GM12878 (cell line): ENCODE measurements at regions not wholly inside any gene's neighbourhood (a gene's known extent, or its start where the extent isn't known, plus 50 kb on each side); places are given as distances from the start of the nearest gene placed in this dataset.

Experiments
- ATAC-seq: fragments of 200-7000 bp; cut with Tn5 transposase; 3 replicates; pipeline ENCODE4 v1.9.1; 2020; ENCODE audit warnings: mild to moderate bottlenecking, moderate library complexity
- BruUV-seq: library from RNA; stranded (reverse); fragments of 400-500 nt; replicated peaks from 2 replicates; lab custom pipeline; 2021; lab: Mats Ljungman, UMichigan
- CTCF ChIA-PET: fragments of 300-600 bp; sonication (Branson Sonifier 250); formaldehyde crosslinking; extraction: SDS; loops from one replicate; lab custom pipeline; 2021; ENCODE audit warnings: inconsistent platforms; lab: Yijun Ruan, JAX
- POLR2A ChIA-PET: fragments of 350-600 bp; formaldehyde crosslinking; extraction: SDS; loops from one replicate; lab custom pipeline; 2021; ENCODE audit warnings: inconsistent platforms; lab: Charles Lee
- RAD21 ChIA-PET: fragments of 300-600 bp; sonication (Branson Sonifier 250); formaldehyde crosslinking; loops from one replicate; lab custom pipeline; 2023; ENCODE audit warnings: antibody characterized with exemption; ENCODE audit not compliant: unreplicated experiment; lab: Charles Lee
- SMC1A ChIA-PET: fragments of 300-600 bp; sonication (Branson Sonifier 250); formaldehyde crosslinking; loops from one replicate; lab custom pipeline; 2023; ENCODE audit not compliant: unreplicated experiment, uncharacterized antibody; lab: Charles Lee
- DNase-seq: peaks from one replicate; pipeline ENCODE4 v3.0.0-alpha.2; 2011; ENCODE audit warnings: low read depth, low spot score
- FAIRE-seq: peaks from 3 replicates; lab custom pipeline; 2011; peaks lifted over from hg19 to GRCh38; lab: Jason Lieb, UNC
- H2AFZ ChIP-seq: 2 replicates; pipeline ENCODE4 v1.6.0; 2011; ENCODE audit warnings: low read depth, low read length, control low read depth; ENCODE audit not compliant: control insufficient read depth
- H3K27ac ChIP-seq: 2 replicates; pipeline ENCODE4 v1.5.1; 2011; ENCODE audit warnings: control low read depth; ENCODE audit not compliant: control insufficient read depth, insufficient read depth
- H3K27me3 ChIP-seq, 2 experiments: replicated peaks in 1 of 2; 2 replicates each; pipeline versions ENCODE4 v1.6.0 to v1.6.1; 2011; ENCODE audit warnings: low read length in 1 of 2; ENCODE audit not compliant: control insufficient read depth in 2 of 2, insufficient read depth in 2 of 2
- H3K36me3 ChIP-seq, 2 experiments: 2 replicates each; pipeline ENCODE4 v1.5.1; 2011; ENCODE audit warnings: low read length in 1 of 2; ENCODE audit not compliant: control insufficient read depth in 2 of 2, insufficient read depth in 2 of 2
- H3K4me1 ChIP-seq: 2 replicates; pipeline ENCODE4 v1.6.1; 2011; ENCODE audit warnings: mild to moderate bottlenecking, low read length, moderate library complexity, mixed read lengths; ENCODE audit not compliant: control insufficient read depth, insufficient read depth
- H3K4me2 ChIP-seq: 2 replicates; pipeline ENCODE4 v1.6.0; 2011; ENCODE audit warnings: control low read depth; ENCODE audit not compliant: control insufficient read depth, insufficient read depth
- H3K4me3 ChIP-seq: fragments of 200-600 bp; sonication (generic); 2 replicates; pipeline ENCODE4 v1.5.1; 2016
- H3K79me2 ChIP-seq: 2 replicates; pipeline ENCODE4 v1.6.0; 2011; ENCODE audit warnings: low read length; ENCODE audit not compliant: control insufficient read depth, insufficient read depth
- H3K9ac ChIP-seq: 2 replicates; pipeline ENCODE4 v1.8.0; 2011; ENCODE audit warnings: low read length, control low read depth, mixed read lengths; ENCODE audit not compliant: control insufficient read depth, insufficient read depth
- H3K9me3 ChIP-seq: replicated peaks from 3 replicates; pipeline ENCODE4 v1.5.1; 2011; ENCODE audit warnings: mild to moderate bottlenecking, low read length; ENCODE audit not compliant: control insufficient read depth, insufficient read depth
- H4K20me1 ChIP-seq: 2 replicates; pipeline ENCODE4 v1.6.0; 2011; ENCODE audit not compliant: control insufficient read depth, insufficient read depth
- BMI1 ChIP-seq: fragments of 450-650 bp; IDR thresholded peaks from 2 replicates; pipeline ENCODE4 v1.6.1; 2016; ENCODE audit warnings: mild to moderate bottlenecking, moderate library complexity, borderline replicate concordance
- FOXK2 ChIP-seq: fragments of 450-650 bp; IDR thresholded peaks from 2 replicates; pipeline ENCODE4 v1.6.1; 2017; ENCODE audit warnings: mild to moderate bottlenecking, moderate library complexity
- GATAD2B ChIP-seq: fragments of 450-650 bp; conservative IDR thresholded peaks from 2 replicates; pipeline ENCODE4 v1.6.1; 2017; ENCODE audit warnings: low read depth, mild to moderate bottlenecking, moderate library complexity
- MTA2 ChIP-seq: fragments of 450-650 bp; IDR thresholded peaks from 2 replicates; pipeline ENCODE4 v1.6.1; 2016; ENCODE audit warnings: low read depth, mild to moderate bottlenecking, moderate library complexity
- MYC ChIP-seq: IDR thresholded peaks from 2 replicates; pipeline ENCODE4 v1.6.1; 2011; ENCODE audit warnings: mild to moderate bottlenecking, low read length, moderate library complexity, inconsistent platforms; ENCODE audit not compliant: insufficient read depth, insufficient replicate concordance, insufficient read length, severe bottlenecking
- PAX8 ChIP-seq: fragments of 450-650 bp; IDR thresholded peaks from 2 replicates; pipeline ENCODE4 v1.6.1; 2017; ENCODE audit warnings: mild to moderate bottlenecking, moderate library complexity
- WGBS: methylation state at CpG from one replicate; pipeline ENCODE4 v1.1.6; 2016; ENCODE audit warnings: low lambda C conversion rate; ENCODE audit not compliant: insufficient replicate concordance, insufficient coverage; ENCODE audit errors: missing lambda C conversion rate; 5-methylcytosine and 5-hydroxymethylcytosine counted together
- in situ Hi-C: fragments of 300-500 bp; cut with MboI; formaldehyde crosslinking; loops from 9 replicates; pipeline ENCODE4 v1.14.3; 2018; ENCODE audit warnings: mixed read lengths
- intact Hi-C: fragments of 100-400 bp; cut with micrococcal nuclease; formaldehyde crosslinking; loops from one replicate; pipeline ENCODE4 v1.14.2; 2022; ENCODE audit not compliant: unreplicated experiment

- Histone ChIP-seq H3K4me2 (no peak overlapping the region), H3K9me3 (no peaks in the 10 kb centered on the region), H3K9ac (no peak overlapping the region), H3K36me3 (no peaks in the 10 kb centered on the region), H3K4me1 (no peaks in the 10 kb centered on the region), H2AFZ (no peak overlapping the region), H3K27me3 (no peaks in the 10 kb centered on the region), H4K20me1 (no peaks in the 10 kb centered on the region), H3K4me3 (no peak overlapping the region), H3K79me2 (no peaks in the 10 kb centered on the region), H3K27ac (no peak overlapping the region)
- in situ Hi-C loops (no loop called here), intact Hi-C loops (no loop called here)
- no peak for ATAC-seq
- ChIA-PET RAD21 (no interaction called here), CTCF (no interaction called here), POLR2A (interaction anchor here (0.5 kb wide), 1 partner anchor 91 kb away, joined by 3 read pairs; no protein-coding TSS in a partner anchor), SMC1A (interaction anchor here (1.2 kb wide), 1 partner anchor 9 kb away, joined by 3 read pairs; no protein-coding TSS in a partner anchor)
- no peak for TF ChIP-seq PAX8
- TF ChIP-seq BMI1, result peak; percentile 63
- WGBS, result 31% methylated on average over 2 of the region's 2 CpGs
- no peak for FAIRE-seq
- DNase-seq, result no peak
- BruUV-seq, result no TSS peak
Measured at GRCh38 chr6:8953310-8953709, 518.0 kb upstream of the SLC35B3 start.

GRCh38 chr6:8948733-8949132 is 513.4 kb upstream of the SLC35B3 start:
- no peak for TF ChIP-seq GATAD2B
- no peak for TF ChIP-seq MYC
- no peak for TF ChIP-seq FOXK2
- peak; percentile 82 for TF ChIP-seq MTA2
- peak; percentile 31; the same call in 2 of the 3 replicates for ATAC-seq

More at GRCh38 chr6:8948733-8949132, 513.4 kb upstream of the SLC35B3 start:
- 19% methylated on average over 4 of the region's 4 CpGs for WGBS
- no peak overlapping the region for H3K27ac ChIP-seq
- SMC1A ChIA-PET, result no interaction called here
- no peak overlapping the region for H3K9ac ChIP-seq
- RAD21 ChIA-PET, result no interaction called here
- no peak for FAIRE-seq
- no peak overlapping the region for H3K4me3 ChIP-seq
- H3K79me2 ChIP-seq, result no peaks in the 10 kb centered on the region
- H3K36me3 ChIP-seq, result no peaks in the 10 kb centered on the region
- no peak overlapping the region for H3K4me2 ChIP-seq
- H3K27me3 ChIP-seq, result no peaks in the 10 kb centered on the region
- H2AFZ ChIP-seq, result no peak overlapping the region
- no TSS peak for BruUV-seq
- in situ Hi-C loops, result no loop called here
- intact Hi-C loops, result no loop called here
- CTCF ChIA-PET, result no interaction called here
- POLR2A ChIA-PET, result no interaction called here
- DNase-seq, result no peak
- H3K9me3 ChIP-seq, result no peaks in the 10 kb centered on the region
- H4K20me1 ChIP-seq, result no peaks in the 10 kb centered on the region
- no peaks in the 10 kb centered on the region for H3K4me1 ChIP-seq
